ENCODE measurements at regions not wholly inside any gene's neighbourhood (a gene's known extent, or its start where the extent isn't known, plus 50 kb on each side); places are given as distances from the start of the nearest gene placed in this dataset.

- TF ChIP-seq CTCF (IDR thresholded peaks at IDR 0.05; ENCODE audit: control insufficient read depth, extremely low read depth, insufficient read depth): no peak
- DNase-seq (ENCODE audit: low read depth): no peak
- H3K4me3 ChIP-seq (ENCODE audit: low read depth, low read length): no peak overlapping the region
Observed at GRCh38 chrX:42930071-42930470, 152.1 kb upstream of the PPP1R2C start.

GRCh38 chrX:42930951-42931350, 153.0 kb upstream of the PPP1R2C start:
- no peak for DNase-seq (ENCODE audit: low read depth)
- TF ChIP-seq CTCF (IDR thresholded peaks at IDR 0.05; ENCODE audit: control insufficient read depth, extremely low read depth, insufficient read depth): no peak
- H3K4me3 ChIP-seq (ENCODE audit: low read depth, low read length): no peak overlapping the region

- no peak for DNase-seq (ENCODE audit: low read depth)
- H3K4me3 ChIP-seq (ENCODE audit: low read depth, low read length): no peak overlapping the region
- TF ChIP-seq CTCF (IDR thresholded peaks at IDR 0.05; ENCODE audit: control insufficient read depth, extremely low read depth, insufficient read depth): no peak
Observed at GRCh38 chrX:42933187-42933586, 155.2 kb upstream of the PPP1R2C start.

- TF ChIP-seq CTCF (IDR thresholded peaks at IDR 0.05; ENCODE audit: control insufficient read depth, extremely low read depth, insufficient read depth): no peak
- no peak overlapping the region for H3K4me3 ChIP-seq (ENCODE audit: low read depth, low read length)
- DNase-seq (ENCODE audit: low read depth): no peak
Observed at GRCh38 chrX:42934020-42934726, 156.2 kb upstream of the PPP1R2C start.

- TF ChIP-seq CTCF (IDR thresholded peaks at IDR 0.05; ENCODE audit: control insufficient read depth, extremely low read depth, insufficient read depth): no peak
- no peak for DNase-seq (ENCODE audit: low read depth)
- H3K4me3 ChIP-seq (ENCODE audit: low read depth, low read length): no peak overlapping the region
Observed at GRCh38 chrX:42941671-42942070, 163.7 kb upstream of the PPP1R2C start.

GRCh38 chrX:42943051-42943974, 165.3 kb upstream of the PPP1R2C start:
- H3K4me3 ChIP-seq (ENCODE audit: low read depth, low read length): no peak overlapping the region
- no peak for DNase-seq (ENCODE audit: low read depth)
- no peak for TF ChIP-seq CTCF (IDR thresholded peaks at IDR 0.05; ENCODE audit: control insufficient read depth, extremely low read depth, insufficient read depth)
